Body of pancreas (tissue), 4 donors: ENCODE measurements at regions not wholly inside any gene's neighbourhood (a gene's known extent, or its start where the extent isn't known, plus 50 kb on each side); places are given as distances from the start of the nearest gene placed in this dataset.

Experiments used
- CTCF ChIP-seq, 7 experiments: fragments of 450-650 bp in 4 of 7; fragments of 200-600 bp in 3 of 7; sonication (generic) in 3 of 7; IDR thresholded peaks; one replicate each; pipeline ENCODE4 v1.5.1; 2016 to 2019; ENCODE audit warnings: antibody characterized with exemption in 7 of 7
- POLR2A ChIP-seq, 3 donors: fragments of 450-650 bp; IDR thresholded peaks; one replicate each; pipeline ENCODE4 v1.6.1; 2016; ENCODE audit warnings: antibody characterized with exemption in 3 of 3, mild to moderate bottlenecking in 2 of 3

GRCh38 chr6:109261811-109262210, 120.5 kb downstream of the CD164 start:
- TF ChIP-seq POLR2A (IDR thresholded peaks at IDR 0.05) (no peak), CTCF (IDR thresholded peaks at IDR 0.05) (no peak)
